WI38 (cell line): ENCODE measurements at regions not wholly inside any gene's neighbourhood (a gene's known extent, or its start where the extent isn't known, plus 50 kb on each side); places are given as distances from the start of the nearest gene placed in this dataset.
"Not testable (repeated sequence)": the region's sequence is repeated elsewhere in the genome, so short reads cannot be mapped to it uniquely, and the experiment has no call there.

Experiments
- H3K4me3 ChIP-seq: 2 replicates; pipeline ENCODE4 v1.5.1; 2011; ENCODE audit warnings: low read depth, mild to moderate bottlenecking, control low read depth, low read length
- CTCF ChIP-seq: IDR thresholded peaks from 2 replicates; pipeline ENCODE4 v1.5.1; 2012; ENCODE audit warnings: low read depth, mild to moderate bottlenecking, control low read depth, low read length

GRCh38 chr2:87196720-87197388, 175.2 kb upstream of the PLGLB1 start:
- H3K4me3 ChIP-seq = not testable (repeated sequence)

GRCh38 chr2:87198422-87198821, 176.8 kb upstream of the PLGLB1 start:
- not testable (repeated sequence) for H3K4me3 ChIP-seq

- not testable (repeated sequence) for H3K4me3 ChIP-seq
These were observed 177.6 kb upstream of the PLGLB1 start for GRCh38 chr2:87199228-87199627.

GRCh38 chr2:87204569-87205147, 183.0 kb upstream of the PLGLB1 start:
- not testable (repeated sequence) for H3K4me3 ChIP-seq

- not testable (repeated sequence) for H3K4me3 ChIP-seq
These were observed 191.3 kb upstream of the PLGLB1 start for GRCh38 chr2:87212938-87213337.

- not testable (repeated sequence) for H3K4me3 ChIP-seq
These were observed 195.4 kb upstream of the PLGLB1 start for GRCh38 chr2:87217005-87217404.

GRCh38 chr2:87217741-87218410, 196.2 kb upstream of the PLGLB1 start:
- TF ChIP-seq CTCF = peak; percentile 19; the same call in 1 of the 2 replicates
- H3K4me3 ChIP-seq = not testable (repeated sequence)

- H3K4me3 ChIP-seq = not testable (repeated sequence)
These were observed 199.0 kb upstream of the PLGLB1 start for GRCh38 chr2:87220651-87221050.

GRCh38 chr2:87222131-87222530, 200.5 kb upstream of the PLGLB1 start:
- not testable (repeated sequence) for H3K4me3 ChIP-seq

GRCh38 chr2:87223873-87224272, 202.2 kb upstream of the PLGLB1 start:
- H3K4me3 ChIP-seq = not testable (repeated sequence)

- H3K4me3 ChIP-seq = not testable (repeated sequence)
These were observed 207.5 kb upstream of the PLGLB1 start for GRCh38 chr2:87229091-87229689.

- not testable (repeated sequence) for H3K4me3 ChIP-seq
These were observed 208.3 kb upstream of the PLGLB1 start for GRCh38 chr2:87229964-87230363.

- not testable (repeated sequence) for H3K4me3 ChIP-seq
These were observed 213.8 kb upstream of the PLGLB1 start for GRCh38 chr2:87235333-87235981.

- not testable (repeated sequence) for H3K4me3 ChIP-seq
These were observed 216.1 kb upstream of the PLGLB1 start for GRCh38 chr2:87237570-87238336.
